Parathyroid adenoma (tissue), 2 donors: ENCODE measurements at regions not wholly inside any gene's neighbourhood (a gene's known extent, or its start where the extent isn't known, plus 50 kb on each side); places are given as distances from the start of the nearest gene placed in this dataset.

ENCODE experiments used
- H2AFZ ChIP-seq: fragments of 300-600 bp; sonication (generic); one replicate; pipeline ENCODE4 v1.7.0; 2017; ENCODE audit warnings: antibody characterized with exemption, mild to moderate bottlenecking
- H3K27ac ChIP-seq: fragments of 300-600 bp; sonication (generic); one replicate; pipeline ENCODE4 v1.7.0; 2017
- H3K27me3 ChIP-seq: fragments of 300-600 bp; sonication (generic); one replicate; pipeline ENCODE4 v1.7.0; 2017; ENCODE audit warnings: low read length; ENCODE audit not compliant: control insufficient read depth, insufficient read depth
- H3K36me3 ChIP-seq: fragments of 300-600 bp; sonication (generic); one replicate; pipeline ENCODE4 v1.7.0; 2017; ENCODE audit warnings: low read length; ENCODE audit not compliant: control insufficient read depth, insufficient read depth
- H3K4me1 ChIP-seq: fragments of 300-600 bp; sonication (generic); one replicate; pipeline ENCODE4 v1.7.0; 2017; ENCODE audit warnings: control low read depth
- H3K4me2 ChIP-seq: fragments of 300-600 bp; sonication (generic); one replicate; pipeline ENCODE4 v1.7.0; 2017; ENCODE audit warnings: low read length
- H3K4me3 ChIP-seq: fragments of 300-600 bp; sonication (generic); one replicate; pipeline ENCODE4 v1.7.0; 2017; ENCODE audit warnings: low read depth, low read length
- H3K79me2 ChIP-seq: fragments of 300-600 bp; sonication (generic); one replicate; pipeline ENCODE4 v1.7.0; 2017; ENCODE audit warnings: control low read depth
- H3K9ac ChIP-seq: fragments of 300-600 bp; sonication (generic); one replicate; pipeline ENCODE4 v1.7.0; 2017; ENCODE audit warnings: mild to moderate bottlenecking
- H3K9me3 ChIP-seq: fragments of 300-600 bp; sonication (generic); one replicate; pipeline ENCODE4 v1.7.0; 2017; ENCODE audit warnings: low read length; ENCODE audit not compliant: control insufficient read depth
- CTCF ChIP-seq: fragments of 300-600 bp; sonication (generic); IDR thresholded peaks from one replicate; pipeline ENCODE4 v1.7.0; 2017; ENCODE audit warnings: antibody characterized with exemption, mild to moderate bottlenecking
- donor health status: primary hyperparathyroidism.

GRCh38 chr11:23755769-23756168 is 741.1 kb upstream of the LUZP2 start:
- TF ChIP-seq CTCF: no peak
- Histone ChIP-seq H3K9me3 (no peaks in the 10 kb centered on the region), H3K4me3 (no peak overlapping the region), H3K4me2 (no peak overlapping the region), H3K36me3 (no peaks in the 10 kb centered on the region), H3K27ac (no peak overlapping the region), H3K9ac (no peak overlapping the region), H3K79me2 (no peaks in the 10 kb centered on the region), H2AFZ (no peak overlapping the region), H3K4me1 (no peaks in the 10 kb centered on the region), H3K27me3 (no peaks in the 10 kb centered on the region)

GRCh38 chr11:23759489-23759888 is 737.4 kb upstream of the LUZP2 start:
- Histone ChIP-seq H3K4me1 (no peaks in the 10 kb centered on the region), H3K9ac (no peak overlapping the region), H3K79me2 (no peaks in the 10 kb centered on the region), H3K9me3 (no peaks in the 10 kb centered on the region), H3K4me3 (no peak overlapping the region), H3K4me2 (no peak overlapping the region), H3K27ac (no peak overlapping the region), H3K36me3 (no peaks in the 10 kb centered on the region), H3K27me3 (no peaks in the 10 kb centered on the region), H2AFZ (no peak overlapping the region)
- TF ChIP-seq CTCF: no peak

GRCh38 chr11:23764286-23764685 is 732.6 kb upstream of the LUZP2 start:
- Histone ChIP-seq H3K9me3 (no peaks in the 10 kb centered on the region), H3K4me1 (no peaks in the 10 kb centered on the region), H3K4me3 (no peak overlapping the region), H3K9ac (no peak overlapping the region), H2AFZ (no peak overlapping the region), H3K27ac (no peak overlapping the region), H3K36me3 (no peaks in the 10 kb centered on the region), H3K4me2 (no peak overlapping the region), H3K79me2 (no peaks in the 10 kb centered on the region), H3K27me3 (no peaks in the 10 kb centered on the region)
- TF ChIP-seq CTCF: no peak

DNA sequence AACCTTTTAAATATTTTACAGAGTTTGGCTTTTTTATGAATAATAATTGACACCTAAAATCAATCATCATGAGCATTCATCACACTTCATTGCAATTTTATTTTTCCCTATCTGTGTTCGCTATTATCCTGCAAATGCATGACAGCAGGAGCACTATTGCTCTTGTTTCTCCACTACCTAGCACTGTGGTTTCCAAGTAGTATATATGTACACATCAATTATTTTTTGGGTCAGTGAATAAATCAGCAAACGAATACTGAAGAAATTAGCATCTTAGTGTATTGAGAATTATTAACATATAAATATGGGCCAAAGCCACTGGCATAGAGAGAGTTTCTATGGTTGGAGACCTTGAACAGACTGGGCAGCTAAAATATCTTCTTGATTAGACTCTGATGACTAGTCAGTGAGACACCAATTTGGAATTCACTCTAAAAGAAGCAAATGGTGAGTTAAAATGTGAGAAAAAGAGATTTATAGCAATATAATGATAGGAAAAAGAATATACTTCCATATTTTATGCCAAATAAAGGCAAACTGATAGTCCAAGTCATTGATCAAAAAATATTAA is 731.1 kb upstream of the LUZP2 start:
- no peak overlapping the region for H3K4me3 ChIP-seq
- H3K9me3 ChIP-seq: no peaks in the 10 kb centered on the region
- no peaks in the 10 kb centered on the region for H3K79me2 ChIP-seq
- no peaks in the 10 kb centered on the region for H3K4me1 ChIP-seq
- H3K36me3 ChIP-seq: no peaks in the 10 kb centered on the region
- no peaks in the 10 kb centered on the region for H3K27me3 ChIP-seq
- no peak for TF ChIP-seq CTCF
- H3K9ac ChIP-seq: no peak overlapping the region
- no peak overlapping the region for H2AFZ ChIP-seq
- no peak overlapping the region for H3K27ac ChIP-seq
- H3K4me2 ChIP-seq: no peak overlapping the region

- Histone ChIP-seq H3K9me3 (no peaks in the 10 kb centered on the region), H3K4me1 (no peaks in the 10 kb centered on the region), H3K79me2 (no peaks in the 10 kb centered on the region), H3K27ac (no peak overlapping the region), H3K4me2 (no peak overlapping the region), H3K36me3 (no peaks in the 10 kb centered on the region), H2AFZ (no peak overlapping the region), H3K4me3 (no peak overlapping the region), H3K9ac (no peak overlapping the region), H3K27me3 (no peaks in the 10 kb centered on the region)
- TF ChIP-seq CTCF: no peak
These were observed 729.3 kb upstream of the LUZP2 start for GRCh38 chr11:23767576-23767975.
